ENCODE measurements at regions not wholly inside any gene's neighbourhood (a gene's known extent, or its start where the extent isn't known, plus 50 kb on each side); places are given as distances from the start of the nearest gene placed in this dataset.

DNA sequence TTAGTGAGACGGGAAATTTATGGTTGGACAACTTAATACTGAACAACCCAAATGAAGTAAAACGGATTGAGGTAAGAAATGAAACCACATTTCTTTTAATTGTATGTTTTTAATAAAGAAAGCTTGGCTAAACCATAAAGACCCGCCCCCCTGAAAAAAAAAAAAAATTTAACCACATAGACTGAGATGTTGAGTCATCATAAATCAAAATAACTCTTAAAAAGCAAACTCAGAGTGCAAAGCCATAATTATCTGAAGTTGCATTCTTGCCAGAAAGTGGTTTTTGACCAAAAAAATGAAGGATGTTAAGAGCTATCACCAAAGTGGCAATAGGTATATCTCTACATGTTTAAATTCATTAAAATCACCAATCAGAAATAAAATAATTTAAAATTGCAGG is 101.8 kb upstream of the COL21A1 start:
- H3K36me3 ChIP-seq (ENCODE audit: control insufficient read depth, low read length) = no peaks in the 10 kb centered on the region
- no peaks in the 10 kb centered on the region for H3K9me2 ChIP-seq (replicated peaks; ENCODE audit: control insufficient read depth, low read length)
- H3K4me3 ChIP-seq (ENCODE audit: low read length) = no peak overlapping the region
- no peak overlapping the region for H3K27ac ChIP-seq (ENCODE audit: low read depth, low read length)
- H3K4me2 ChIP-seq (ENCODE audit: low read length) = no peak overlapping the region
- TF ChIP-seq, protein P1, sequence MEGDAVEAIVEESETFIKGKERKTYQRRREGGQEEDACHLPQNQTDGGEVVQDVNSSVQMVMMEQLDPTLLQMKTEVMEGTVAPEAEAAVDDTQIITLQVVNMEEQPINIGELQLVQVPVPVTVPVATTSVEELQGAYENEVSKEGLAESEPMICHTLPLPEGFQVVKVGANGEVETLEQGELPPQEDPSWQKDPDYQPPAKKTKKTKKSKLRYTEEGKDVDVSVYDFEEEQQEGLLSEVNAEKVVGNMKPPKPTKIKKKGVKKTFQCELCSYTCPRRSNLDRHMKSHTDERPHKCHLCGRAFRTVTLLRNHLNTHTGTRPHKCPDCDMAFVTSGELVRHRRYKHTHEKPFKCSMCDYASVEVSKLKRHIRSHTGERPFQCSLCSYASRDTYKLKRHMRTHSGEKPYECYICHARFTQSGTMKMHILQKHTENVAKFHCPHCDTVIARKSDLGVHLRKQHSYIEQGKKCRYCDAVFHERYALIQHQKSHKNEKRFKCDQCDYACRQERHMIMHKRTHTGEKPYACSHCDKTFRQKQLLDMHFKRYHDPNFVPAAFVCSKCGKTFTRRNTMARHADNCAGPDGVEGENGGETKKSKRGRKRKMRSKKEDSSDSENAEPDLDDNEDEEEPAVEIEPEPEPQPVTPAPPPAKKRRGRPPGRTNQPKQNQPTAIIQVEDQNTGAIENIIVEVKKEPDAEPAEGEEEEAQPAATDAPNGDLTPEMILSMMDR (IDR thresholded peaks at IDR 0.05; ENCODE audit: low read depth, low read length, poor library complexity, severe bottlenecking) = no peak
- TF ChIP-seq EZH2phosphoT487 (IDR thresholded peaks at IDR 0.05; ENCODE audit: borderline replicate concordance, low read length) = no peak
- no peaks in the 10 kb centered on the region for H3K79me2 ChIP-seq (ENCODE audit: control insufficient read depth, low read length)
- no peaks in the 10 kb centered on the region for H3K27me3 ChIP-seq (ENCODE audit: control insufficient read depth, low read length)
- H3K4me1 ChIP-seq (ENCODE audit: control insufficient read depth, low read length) = no peaks in the 10 kb centered on the region
- no peaks in the 10 kb centered on the region for H3F3A ChIP-seq (ENCODE audit: control insufficient read depth, insufficient read depth)
- no peaks in the 10 kb centered on the region for H4K20me1 ChIP-seq (ENCODE audit: control insufficient read depth, insufficient read depth, low read depth, low read length)
- H3K9me3 ChIP-seq (ENCODE audit: control insufficient read depth, insufficient read depth, low read length) = no peaks in the 10 kb centered on the region

DNA sequence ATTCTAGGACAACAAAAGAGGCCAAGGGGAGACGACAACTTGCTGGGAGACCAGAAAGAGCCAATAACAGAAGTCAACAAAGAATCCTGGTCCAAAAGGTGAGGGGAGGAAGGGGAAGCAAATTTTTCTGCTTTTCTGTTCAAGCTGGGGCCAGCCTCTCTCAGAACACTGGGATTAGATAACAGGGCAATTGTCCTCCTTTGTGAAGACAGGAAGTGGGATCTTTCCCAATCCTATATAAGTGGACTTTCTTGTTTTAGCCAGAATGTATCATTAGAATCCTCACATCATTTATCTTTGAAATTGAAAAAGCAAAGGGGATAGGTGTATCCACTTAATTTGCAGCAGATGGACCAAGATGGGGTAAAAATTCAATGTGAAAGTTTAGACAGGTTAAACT is 101.2 kb upstream of the COL21A1 start:
- no peaks in the 10 kb centered on the region for H3K79me2 ChIP-seq (ENCODE audit: control insufficient read depth, low read length)
- no peaks in the 10 kb centered on the region for H3K9me3 ChIP-seq (ENCODE audit: control insufficient read depth, insufficient read depth, low read length)
- H3K4me2 ChIP-seq (ENCODE audit: low read length) = no peak overlapping the region
- no peak overlapping the region for H3K27ac ChIP-seq (ENCODE audit: low read depth, low read length)
- no peak for TF ChIP-seq EZH2phosphoT487 (IDR thresholded peaks at IDR 0.05; ENCODE audit: borderline replicate concordance, low read length)
- TF ChIP-seq, protein P1 (IDR thresholded peaks at IDR 0.05; ENCODE audit: low read depth, low read length, poor library complexity, severe bottlenecking) = no peak
- no peaks in the 10 kb centered on the region for H3K9me2 ChIP-seq (replicated peaks; ENCODE audit: control insufficient read depth, low read length)
- no peaks in the 10 kb centered on the region for H3K4me1 ChIP-seq (ENCODE audit: control insufficient read depth, low read length)
- H3F3A ChIP-seq (ENCODE audit: control insufficient read depth, insufficient read depth) = no peaks in the 10 kb centered on the region
- H3K36me3 ChIP-seq (ENCODE audit: control insufficient read depth, low read length) = no peaks in the 10 kb centered on the region
- no peaks in the 10 kb centered on the region for H3K27me3 ChIP-seq (ENCODE audit: control insufficient read depth, low read length)
- no peaks in the 10 kb centered on the region for H4K20me1 ChIP-seq (ENCODE audit: control insufficient read depth, insufficient read depth, low read depth, low read length)
- no peak overlapping the region for H3K4me3 ChIP-seq (ENCODE audit: low read length)

DNA sequence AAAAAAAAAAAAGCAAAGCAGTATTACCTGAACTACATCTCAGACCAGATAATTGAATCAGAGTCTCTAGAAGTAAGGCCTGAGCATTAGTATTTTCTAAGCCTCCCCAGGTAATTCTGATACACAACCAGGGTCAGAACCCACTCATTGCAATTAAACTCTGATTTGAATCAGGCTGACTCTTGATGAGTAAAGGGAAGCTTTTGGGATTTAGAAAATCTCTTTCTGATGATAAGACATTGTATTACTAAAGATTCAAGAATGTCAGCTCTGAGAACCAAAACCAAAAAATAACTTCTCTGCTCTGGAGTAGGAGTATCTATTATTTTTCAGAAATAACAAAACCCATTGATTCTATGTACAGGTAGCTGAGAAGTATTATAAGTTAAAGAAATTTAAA is 100.1 kb upstream of the COL21A1 start:
- no peaks in the 10 kb centered on the region for H3K27me3 ChIP-seq (ENCODE audit: control insufficient read depth, low read length)
- H4K20me1 ChIP-seq (ENCODE audit: control insufficient read depth, insufficient read depth, low read depth, low read length) = no peaks in the 10 kb centered on the region
- H3K9me2 ChIP-seq (replicated peaks; ENCODE audit: control insufficient read depth, low read length) = no peaks in the 10 kb centered on the region
- H3K79me2 ChIP-seq (ENCODE audit: control insufficient read depth, low read length) = no peaks in the 10 kb centered on the region
- H3F3A ChIP-seq (ENCODE audit: control insufficient read depth, insufficient read depth) = no peaks in the 10 kb centered on the region
- no peak overlapping the region for H3K27ac ChIP-seq (ENCODE audit: low read depth, low read length)
- no peaks in the 10 kb centered on the region for H3K9me3 ChIP-seq (ENCODE audit: control insufficient read depth, insufficient read depth, low read length)
- TF ChIP-seq EZH2phosphoT487 (IDR thresholded peaks at IDR 0.05; ENCODE audit: borderline replicate concordance, low read length) = no peak
- TF ChIP-seq, protein P1 (IDR thresholded peaks at IDR 0.05; ENCODE audit: low read depth, low read length, poor library complexity, severe bottlenecking) = no peak
- H3K36me3 ChIP-seq (ENCODE audit: control insufficient read depth, low read length) = no peaks in the 10 kb centered on the region
- no peaks in the 10 kb centered on the region for H3K4me1 ChIP-seq (ENCODE audit: control insufficient read depth, low read length)
- no peak overlapping the region for H3K4me3 ChIP-seq (ENCODE audit: low read length)
- no peak overlapping the region for H3K4me2 ChIP-seq (ENCODE audit: low read length)

DNA sequence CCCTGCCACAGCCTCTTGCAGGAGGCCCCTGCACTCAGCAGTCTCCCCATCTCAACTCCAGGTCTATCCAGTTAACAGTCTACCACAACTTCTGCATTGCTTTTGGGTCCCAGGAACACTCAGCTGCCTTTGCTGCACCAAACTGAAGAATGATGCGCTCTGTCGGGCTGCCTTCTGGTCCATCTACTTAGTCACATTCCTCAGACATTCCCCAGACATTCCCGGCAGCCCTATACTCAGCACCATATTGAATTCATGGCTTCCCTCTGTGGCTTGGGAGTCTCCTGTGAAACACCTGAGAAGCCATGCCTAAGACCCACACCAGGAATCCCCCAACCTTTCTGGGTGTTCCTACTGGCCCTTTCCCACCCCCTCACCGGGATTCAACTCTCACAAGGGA is 99.6 kb upstream of the COL21A1 start:
- no peaks in the 10 kb centered on the region for H3K36me3 ChIP-seq (ENCODE audit: control insufficient read depth, low read length)
- no peak overlapping the region for H3K27ac ChIP-seq (ENCODE audit: low read depth, low read length)
- no peak for TF ChIP-seq EZH2phosphoT487 (IDR thresholded peaks at IDR 0.05; ENCODE audit: borderline replicate concordance, low read length)
- TF ChIP-seq, protein P1 (IDR thresholded peaks at IDR 0.05; ENCODE audit: low read depth, low read length, poor library complexity, severe bottlenecking) = no peak
- H3K79me2 ChIP-seq (ENCODE audit: control insufficient read depth, low read length) = no peaks in the 10 kb centered on the region
- H3K4me1 ChIP-seq (ENCODE audit: control insufficient read depth, low read length) = no peaks in the 10 kb centered on the region
- H3K4me2 ChIP-seq (ENCODE audit: low read length) = no peak overlapping the region
- H3K4me3 ChIP-seq (ENCODE audit: low read length) = no peak overlapping the region
- H3F3A ChIP-seq (ENCODE audit: control insufficient read depth, insufficient read depth) = no peaks in the 10 kb centered on the region
- H3K9me2 ChIP-seq (replicated peaks; ENCODE audit: control insufficient read depth, low read length) = no peaks in the 10 kb centered on the region
- H3K9me3 ChIP-seq (ENCODE audit: control insufficient read depth, insufficient read depth, low read length) = no peaks in the 10 kb centered on the region
- no peaks in the 10 kb centered on the region for H3K27me3 ChIP-seq (ENCODE audit: control insufficient read depth, low read length)
- no peaks in the 10 kb centered on the region for H4K20me1 ChIP-seq (ENCODE audit: control insufficient read depth, insufficient read depth, low read depth, low read length)
